Thoracic aorta (tissue), 2 donors: ENCODE measurements at regions not wholly inside any gene's neighbourhood (a gene's known extent, or its start where the extent isn't known, plus 50 kb on each side); places are given as distances from the start of the nearest gene placed in this dataset.

ENCODE experiments used
- ATAC-seq: fragments of 150-250 bp; one replicate; pipeline ENCODE4 v1.8.0; 2017; ENCODE audit warnings: low read depth; ENCODE audit not compliant: insufficient number of reproducible peaks, low FRiP score
- DNase-seq: peaks from one replicate; pipeline ENCODE4 v3.0.0-alpha.2; 2020; ENCODE audit warnings: low spot score
- H3K27ac ChIP-seq, 2 donors: fragments of 200-600 bp; sonication (generic); 1 replicate in 1 of 2; 2 replicates in 1 of 2; pipeline ENCODE4 v1.5.1; 2016; ENCODE audit warnings: mild to moderate bottlenecking in 2 of 2, moderate library complexity in 2 of 2
- H3K27me3 ChIP-seq: fragments of 200-600 bp; sonication (generic); replicated peaks from 2 replicates; pipeline ENCODE4 v1.6.0; 2016; ENCODE audit warnings: mild to moderate bottlenecking; ENCODE audit not compliant: insufficient read depth
- H3K36me3 ChIP-seq: fragments of 200-600 bp; sonication (generic); one replicate; pipeline ENCODE4 v1.5.1; 2016
- H3K4me1 ChIP-seq, 2 donors: fragments of 200-600 bp; sonication (generic); 1 replicate in 1 of 2; 2 replicates in 1 of 2; pipeline versions ENCODE4 v1.5.1 to v1.6.0; 2016; ENCODE audit warnings: low read depth in 2 of 2, mild to moderate bottlenecking in 1 of 2; ENCODE audit not compliant: control insufficient read depth in 1 of 2
- H3K4me3 ChIP-seq: fragments of 200-600 bp; sonication (generic); 2 replicates; pipeline ENCODE4 v1.5.1; 2016; ENCODE audit warnings: mild to moderate bottlenecking
- H3K9me3 ChIP-seq: fragments of 200-600 bp; sonication (generic); 2 replicates; pipeline ENCODE4 v1.5.1; 2016
- TF ChIP-seq, protein P1 (sequence below): fragments of 200-600 bp; sonication (generic); IDR thresholded peaks from one replicate; pipeline ENCODE4 v1.5.1; 2019; ENCODE audit warnings: antibody characterized with exemption

DNA sequence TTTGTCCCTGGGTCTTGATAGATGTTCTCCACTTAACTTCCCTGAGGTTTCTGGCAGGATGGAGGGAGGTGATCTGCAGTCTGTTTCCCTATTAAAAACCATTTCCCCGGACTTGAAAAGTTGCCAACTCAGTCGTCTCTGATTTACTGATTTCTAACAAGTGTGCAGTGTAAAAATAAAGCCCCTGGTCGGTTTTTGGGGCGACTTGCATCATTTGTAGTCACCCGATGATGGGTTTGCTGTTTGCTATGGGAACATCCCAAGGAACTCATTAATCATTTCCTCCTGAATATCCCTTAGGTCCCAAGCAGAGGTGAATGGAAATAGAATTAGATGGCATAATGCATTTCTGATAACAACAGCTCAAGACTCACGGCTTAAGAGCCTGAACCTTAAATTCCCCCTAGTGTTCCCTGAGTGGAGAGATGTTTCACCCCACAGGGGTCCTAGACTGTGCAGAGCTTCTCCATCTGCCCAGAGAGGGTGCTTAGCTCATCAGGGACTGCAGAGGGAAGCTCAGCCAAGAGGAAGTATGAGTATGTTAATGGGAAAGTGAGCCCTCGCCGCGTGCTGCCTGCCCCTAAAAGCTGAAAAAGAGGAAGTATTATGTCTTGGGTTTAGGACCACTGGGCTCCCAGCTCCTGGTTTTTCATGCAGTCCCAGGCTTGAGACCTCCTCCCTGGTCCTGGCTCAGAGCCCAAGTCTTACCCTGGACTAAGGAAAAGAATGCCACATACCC, 115.1 kb upstream of the DAP start:
- TF ChIP-seq, protein P1, sequence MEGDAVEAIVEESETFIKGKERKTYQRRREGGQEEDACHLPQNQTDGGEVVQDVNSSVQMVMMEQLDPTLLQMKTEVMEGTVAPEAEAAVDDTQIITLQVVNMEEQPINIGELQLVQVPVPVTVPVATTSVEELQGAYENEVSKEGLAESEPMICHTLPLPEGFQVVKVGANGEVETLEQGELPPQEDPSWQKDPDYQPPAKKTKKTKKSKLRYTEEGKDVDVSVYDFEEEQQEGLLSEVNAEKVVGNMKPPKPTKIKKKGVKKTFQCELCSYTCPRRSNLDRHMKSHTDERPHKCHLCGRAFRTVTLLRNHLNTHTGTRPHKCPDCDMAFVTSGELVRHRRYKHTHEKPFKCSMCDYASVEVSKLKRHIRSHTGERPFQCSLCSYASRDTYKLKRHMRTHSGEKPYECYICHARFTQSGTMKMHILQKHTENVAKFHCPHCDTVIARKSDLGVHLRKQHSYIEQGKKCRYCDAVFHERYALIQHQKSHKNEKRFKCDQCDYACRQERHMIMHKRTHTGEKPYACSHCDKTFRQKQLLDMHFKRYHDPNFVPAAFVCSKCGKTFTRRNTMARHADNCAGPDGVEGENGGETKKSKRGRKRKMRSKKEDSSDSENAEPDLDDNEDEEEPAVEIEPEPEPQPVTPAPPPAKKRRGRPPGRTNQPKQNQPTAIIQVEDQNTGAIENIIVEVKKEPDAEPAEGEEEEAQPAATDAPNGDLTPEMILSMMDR = no peak
- no peaks in the 10 kb centered on the region for H3K4me1 ChIP-seq
- no peak for DNase-seq
- H3K9me3 ChIP-seq = no peaks in the 10 kb centered on the region
- no peak overlapping the region for H3K4me3 ChIP-seq
- H3K36me3 ChIP-seq = no peaks in the 10 kb centered on the region
- H3K27me3 ChIP-seq = no peaks in the 10 kb centered on the region
- no peak for ATAC-seq
- no peak overlapping the region for H3K27ac ChIP-seq

DNA sequence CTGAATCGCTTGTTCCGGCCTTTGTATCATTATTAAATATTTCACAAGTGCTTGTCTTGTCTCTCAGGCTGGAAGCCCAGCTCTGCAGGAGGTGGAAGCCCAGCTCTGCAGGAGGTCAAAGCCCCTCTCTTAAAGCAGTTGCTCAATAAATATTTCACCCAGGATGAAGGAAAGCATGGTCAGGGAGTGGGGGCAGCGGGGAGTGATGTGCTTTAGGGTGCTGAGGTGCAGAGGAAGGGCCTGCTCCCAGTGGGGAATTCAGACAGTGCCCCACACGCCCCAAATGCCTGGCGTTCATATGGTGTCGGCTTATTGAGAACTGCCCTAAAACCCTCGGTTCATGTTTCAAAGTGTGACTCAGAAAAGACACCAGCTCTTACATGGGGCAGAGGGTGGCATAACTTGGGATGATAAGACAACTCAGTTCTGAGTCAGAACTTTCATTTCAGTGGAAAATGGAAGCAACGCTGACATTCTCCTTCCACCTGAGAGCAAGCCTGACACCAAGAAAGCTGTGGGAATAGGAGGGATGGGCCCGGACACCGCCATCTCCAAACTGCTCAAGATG, 114.3 kb upstream of the DAP start:
- Histone ChIP-seq H3K36me3 (no peaks in the 10 kb centered on the region), H3K27ac (no peak overlapping the region), H3K4me3 (no peak overlapping the region), H3K27me3 (no peaks in the 10 kb centered on the region), H3K9me3 (no peaks in the 10 kb centered on the region), H3K4me1 (no peaks in the 10 kb centered on the region)
- DNase-seq = no peak
- TF ChIP-seq, protein P1 = no peak
- ATAC-seq = no peak

DNA sequence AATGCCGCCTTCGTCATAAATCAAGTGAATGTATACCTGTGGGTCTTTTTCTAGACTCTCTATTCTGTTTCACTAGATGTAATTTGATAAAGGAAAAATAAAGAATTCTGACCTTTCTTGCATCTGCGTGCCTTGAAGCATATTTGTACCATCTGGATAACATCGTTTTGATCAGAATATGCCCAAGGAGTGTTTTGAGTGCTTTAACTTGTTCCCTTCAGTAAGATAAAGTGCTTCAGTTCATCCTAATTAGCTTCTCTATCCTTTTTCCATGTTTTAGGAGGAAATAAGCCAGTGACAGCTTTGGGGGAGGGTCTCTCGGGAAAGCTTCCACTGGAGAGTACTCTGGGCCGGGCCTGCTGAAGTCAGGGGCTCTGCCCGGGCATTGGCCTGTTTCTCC, 113.5 kb upstream of the DAP start:
- Histone ChIP-seq H3K36me3 (no peaks in the 10 kb centered on the region), H3K27me3 (no peaks in the 10 kb centered on the region), H3K27ac (no peak overlapping the region), H3K4me1 (no peaks in the 10 kb centered on the region), H3K9me3 (no peaks in the 10 kb centered on the region), H3K4me3 (no peak overlapping the region)
- TF ChIP-seq, protein P1 = no peak
- ATAC-seq = no peak
- no peak for DNase-seq

DNA sequence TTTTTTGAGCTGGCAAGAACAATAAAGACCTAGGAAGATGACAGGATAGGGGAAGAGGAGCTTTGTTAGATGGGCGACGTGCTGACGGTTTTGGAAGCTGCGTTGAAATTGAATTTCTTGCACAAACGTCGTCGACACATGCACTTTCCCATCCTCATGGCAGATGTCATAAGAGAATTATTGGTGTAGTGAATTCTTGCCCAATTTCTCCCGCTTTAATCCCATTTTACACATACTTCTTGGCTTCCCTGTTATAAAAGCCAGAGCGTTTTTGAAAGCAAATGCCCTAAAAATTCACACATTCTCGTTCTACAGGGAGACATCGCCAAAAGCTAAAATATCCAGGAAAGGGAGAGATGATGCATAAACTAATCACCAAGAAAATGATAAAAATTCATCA, 109.8 kb upstream of the DAP start:
- no peaks in the 10 kb centered on the region for H3K9me3 ChIP-seq
- no peak overlapping the region for H3K27ac ChIP-seq
- H3K36me3 ChIP-seq = no peaks in the 10 kb centered on the region
- H3K4me1 ChIP-seq = no peaks in the 10 kb centered on the region
- TF ChIP-seq, protein P1 = no peak
- H3K4me3 ChIP-seq = no peak overlapping the region
- DNase-seq (no peak), ATAC-seq (no peak)
- no peaks in the 10 kb centered on the region for H3K27me3 ChIP-seq

DNA sequence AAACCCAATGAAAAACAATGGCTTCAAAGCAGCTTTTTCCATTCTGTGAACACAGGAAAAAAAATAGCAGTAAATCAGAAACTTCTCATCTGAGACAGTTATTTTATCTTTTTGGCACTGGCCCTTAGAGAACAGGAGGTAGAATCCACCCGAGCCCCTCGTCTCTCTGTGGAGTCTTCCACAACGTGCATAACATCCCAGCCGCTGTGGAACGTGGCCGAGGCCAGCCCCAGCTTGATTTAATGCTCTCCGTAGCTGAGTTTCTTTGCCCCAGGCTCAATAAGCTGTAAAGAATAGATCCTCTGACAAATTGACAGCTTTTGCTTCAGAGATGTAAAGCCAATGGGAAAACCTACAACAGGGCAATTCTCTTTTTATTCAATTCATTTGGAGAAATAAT, 107.9 kb upstream of the DAP start:
- no peaks in the 10 kb centered on the region for H3K36me3 ChIP-seq
- H3K4me1 ChIP-seq = no peaks in the 10 kb centered on the region
- H3K27ac ChIP-seq = no peak overlapping the region
- H3K9me3 ChIP-seq = no peaks in the 10 kb centered on the region
- no peak overlapping the region for H3K4me3 ChIP-seq
- H3K27me3 ChIP-seq = no peaks in the 10 kb centered on the region
- no peak for DNase-seq
- TF ChIP-seq, protein P1 = no peak
- ATAC-seq = no peak
